GM18508 (cell line): ENCODE measurements at regions not wholly inside any gene's neighbourhood (a gene's known extent, or its start where the extent isn't known, plus 50 kb on each side); places are given as distances from the start of the nearest gene placed in this dataset.

ENCODE experiments used
- ATAC-seq: cut with Tn5 transposase; IDR thresholded peaks from one replicate; pipeline ENCODE4 v1.9.1; 2021; ENCODE audit warnings: moderate number of reproducible peaks; ENCODE audit not compliant: insufficient read depth, unreplicated experiment

DNA sequence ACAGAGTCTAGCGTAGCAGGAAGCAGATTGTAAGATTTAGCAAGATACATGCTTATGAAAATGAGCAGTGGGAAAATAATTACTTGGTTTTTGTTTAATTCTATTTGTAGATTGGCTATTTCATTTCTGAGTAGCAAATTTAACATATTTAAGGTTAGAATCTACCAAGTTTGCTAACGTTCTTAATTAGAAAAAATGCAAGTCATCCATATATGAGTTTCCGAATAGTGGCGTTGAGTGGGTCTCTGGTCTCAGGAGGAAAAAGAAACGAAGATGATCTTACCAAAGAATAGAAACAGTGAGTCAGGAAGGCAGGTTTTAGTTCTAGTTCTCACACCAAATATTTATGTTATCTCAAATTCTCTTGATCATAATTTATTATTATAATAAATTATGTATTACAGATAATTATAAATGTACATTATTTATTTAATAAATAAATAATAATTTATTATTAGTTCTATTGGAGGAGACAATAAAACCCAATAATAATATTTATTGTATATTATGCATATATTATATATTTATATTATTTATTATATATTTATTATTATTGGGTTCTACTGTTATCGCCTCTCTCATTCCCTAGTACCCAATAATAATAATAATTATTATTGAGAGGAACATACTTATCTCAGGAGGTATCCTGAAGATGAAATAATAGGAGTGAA, 194.3 kb upstream of the PITRM1 start:
- no peak for ATAC-seq

DNA sequence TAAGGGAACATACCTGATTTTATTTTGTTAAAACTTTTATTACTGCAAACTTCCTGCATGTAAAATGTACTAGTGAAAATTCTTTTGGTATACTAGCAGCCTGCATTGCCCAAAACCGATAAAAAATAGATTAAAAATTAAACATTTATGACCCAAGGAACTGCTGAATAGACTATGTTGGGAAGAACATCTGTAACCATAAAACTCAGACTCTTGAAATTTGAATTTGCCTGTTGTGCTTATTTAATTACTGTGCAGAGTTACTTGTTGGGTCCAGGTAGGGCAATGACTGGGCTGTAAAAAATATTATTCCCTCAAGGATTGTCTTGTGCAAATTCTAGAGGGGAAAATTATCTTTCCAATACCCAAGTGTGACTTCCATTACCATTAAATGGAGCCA, 193.5 kb upstream of the PITRM1 start:
- no peak for ATAC-seq

DNA sequence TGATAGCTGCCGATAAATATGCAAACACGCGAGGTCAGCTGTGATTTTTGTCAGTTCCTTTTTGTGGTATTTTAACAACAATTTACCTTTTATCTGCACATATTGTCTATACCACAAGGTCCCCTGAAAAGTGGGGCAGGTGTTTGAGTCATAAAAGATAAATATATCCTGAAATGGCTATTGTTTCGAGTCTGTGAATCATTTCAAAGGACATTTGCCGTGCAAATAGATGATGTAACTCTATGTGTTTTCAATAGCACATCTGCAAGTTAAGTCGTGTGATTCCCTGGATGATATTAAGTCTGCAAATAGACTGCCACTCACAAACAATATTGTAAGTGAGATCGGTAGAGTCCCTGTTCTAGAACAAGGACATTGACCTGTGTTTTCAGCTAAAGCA, 193.0 kb upstream of the PITRM1 start:
- no peak for ATAC-seq

- ATAC-seq = no peak
Observed at GRCh38 chr10:3364768-3365480, 192.3 kb upstream of the PITRM1 start.

DNA sequence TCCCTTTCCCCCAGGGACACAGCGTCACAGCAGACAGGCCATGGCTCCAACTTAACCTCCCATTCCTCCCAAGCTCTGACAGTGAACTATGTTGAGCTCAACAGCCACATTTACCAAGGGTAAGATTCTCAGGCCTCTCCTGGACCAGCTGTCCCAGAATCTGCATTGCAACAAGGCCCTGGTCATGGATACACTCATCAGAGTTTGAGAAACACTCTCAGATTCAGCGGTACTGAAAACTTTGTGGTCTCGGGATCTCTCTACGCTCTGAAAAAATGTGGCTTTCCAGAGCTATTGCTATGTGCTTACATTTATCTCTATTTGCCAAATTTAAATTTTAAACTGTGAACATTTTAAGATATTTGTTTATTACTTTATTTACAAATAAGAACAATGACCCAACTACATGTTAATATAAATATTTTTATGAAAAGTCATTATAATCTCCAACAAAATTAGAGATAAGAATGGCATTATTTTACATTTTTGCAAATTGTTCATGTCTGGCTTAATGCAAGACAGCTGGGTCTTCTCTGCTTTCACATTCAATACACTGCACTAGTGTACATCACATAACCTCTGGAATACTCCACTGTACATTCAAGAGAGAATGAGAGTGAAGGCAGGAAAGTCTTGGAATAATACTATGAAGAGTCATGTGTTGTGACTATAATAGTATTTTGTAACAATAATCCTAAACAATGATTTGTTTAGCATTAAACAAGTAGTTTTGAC, 190.9 kb upstream of the PITRM1 start:
- no peak for ATAC-seq

DNA sequence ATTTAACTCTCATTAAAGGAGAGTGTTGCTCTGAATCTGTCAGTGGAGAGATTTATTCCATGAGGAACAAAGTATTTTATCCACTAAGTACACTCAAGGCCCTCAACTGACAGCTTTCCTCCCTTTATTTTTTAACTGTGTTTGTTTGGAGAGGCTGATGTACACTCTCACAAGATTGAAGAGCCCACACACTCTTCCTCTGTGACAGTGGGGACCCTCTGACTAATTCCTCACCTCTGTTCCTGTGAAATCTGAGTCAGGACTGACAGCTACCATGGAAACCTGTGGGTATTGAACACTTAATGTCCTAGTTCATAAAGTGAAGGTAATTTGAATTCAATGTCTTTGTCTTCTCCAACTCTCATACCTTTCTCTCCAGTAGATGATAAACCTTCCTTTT, 189.8 kb upstream of the PITRM1 start:
- no peak for ATAC-seq

GRCh38 chr10:3361640-3362039, 189.1 kb upstream of the PITRM1 start:
- ATAC-seq = no peak

- ATAC-seq = no peak
Observed at GRCh38 chr10:3357737-3358136, 185.2 kb upstream of the PITRM1 start.

DNA sequence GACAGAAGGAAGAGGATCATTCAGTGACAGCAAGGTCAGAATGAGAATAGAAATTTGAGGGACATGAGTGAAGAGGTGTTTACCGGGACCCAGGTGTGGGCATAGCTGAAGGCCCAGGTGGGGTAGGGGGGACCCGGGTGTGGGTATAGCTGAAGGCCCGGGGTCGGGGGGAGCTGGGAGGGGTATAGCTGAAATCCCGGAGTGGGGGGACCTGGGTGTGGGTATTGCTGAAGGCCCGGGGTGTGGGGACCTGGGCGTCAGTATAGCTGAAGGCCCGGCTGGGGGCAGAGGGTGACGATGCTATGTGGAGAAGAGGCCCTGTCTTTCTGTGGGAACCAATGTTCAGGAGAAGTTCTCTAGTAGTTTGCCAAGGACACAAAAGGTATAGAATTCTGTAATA, 183.0 kb upstream of the PITRM1 start:
- no peak for ATAC-seq

DNA sequence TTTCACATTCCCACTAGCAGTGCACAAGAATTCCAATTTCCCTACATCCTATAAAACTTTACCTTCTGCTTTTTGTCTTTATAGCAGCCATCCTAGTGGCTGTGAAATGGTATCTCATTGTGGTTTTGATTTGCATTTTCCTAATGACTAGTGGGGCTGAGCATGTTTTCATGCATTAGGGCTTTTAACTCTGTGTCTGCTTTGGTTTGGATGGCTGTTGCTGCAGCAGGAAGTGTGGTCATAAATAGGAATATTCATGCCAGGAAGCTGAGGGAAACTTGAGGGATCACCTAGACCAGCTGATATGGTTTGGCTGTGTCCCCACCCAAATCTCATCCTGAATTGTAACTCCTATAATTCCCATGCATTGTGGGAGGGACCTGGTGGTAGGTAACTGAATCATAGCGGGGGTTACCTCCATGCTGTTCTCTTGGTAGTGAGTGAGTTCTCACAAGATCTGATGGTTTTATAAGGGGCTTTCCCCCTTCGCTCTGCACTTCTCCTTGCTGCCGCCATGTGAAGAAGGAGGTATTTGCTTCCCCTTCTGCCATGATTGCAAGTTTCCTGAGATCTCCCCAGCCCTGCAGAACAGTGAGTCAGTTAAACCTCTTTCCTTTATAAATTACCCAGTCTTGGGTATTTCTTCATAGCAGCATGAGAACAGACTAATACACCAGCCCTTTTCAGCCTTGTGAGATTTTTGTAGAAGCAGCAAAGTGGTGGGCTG, 181.8 kb upstream of the PITRM1 start:
- no peak for ATAC-seq

- ATAC-seq = no peak
Observed at GRCh38 chr10:3353235-3353634, 180.7 kb upstream of the PITRM1 start.

DNA sequence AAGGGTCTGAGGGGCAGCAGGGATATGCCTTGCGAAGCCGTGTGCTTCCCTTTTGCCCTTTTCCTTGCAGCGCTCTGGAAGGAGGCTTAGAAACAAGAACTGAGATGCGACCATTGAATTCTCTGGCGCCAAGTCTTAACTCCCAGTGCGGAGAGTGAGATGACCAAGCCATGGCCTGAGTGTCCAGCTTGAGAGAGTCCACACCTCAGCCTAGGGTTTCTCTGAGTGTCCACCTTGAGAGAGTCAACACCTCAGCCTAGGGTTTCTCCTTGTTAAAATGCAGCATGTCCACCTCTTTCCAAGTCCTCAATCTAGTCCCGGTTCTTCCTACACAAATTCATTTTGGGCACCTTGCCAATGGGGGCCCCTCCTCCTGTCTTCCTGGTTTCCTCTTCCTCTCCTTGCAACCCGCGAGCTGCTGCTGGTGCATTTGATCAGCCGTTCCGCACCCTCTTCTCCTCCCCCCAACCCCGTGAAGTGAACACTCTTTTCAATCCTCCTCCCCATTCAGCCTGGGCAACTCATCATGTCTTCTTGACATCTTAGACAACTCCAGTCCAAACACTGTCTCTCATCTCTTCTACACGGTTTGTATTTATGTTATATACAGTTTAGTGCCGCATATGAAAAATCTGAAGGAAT, 178.2 kb upstream of the PITRM1 start:
- no peak for ATAC-seq

DNA sequence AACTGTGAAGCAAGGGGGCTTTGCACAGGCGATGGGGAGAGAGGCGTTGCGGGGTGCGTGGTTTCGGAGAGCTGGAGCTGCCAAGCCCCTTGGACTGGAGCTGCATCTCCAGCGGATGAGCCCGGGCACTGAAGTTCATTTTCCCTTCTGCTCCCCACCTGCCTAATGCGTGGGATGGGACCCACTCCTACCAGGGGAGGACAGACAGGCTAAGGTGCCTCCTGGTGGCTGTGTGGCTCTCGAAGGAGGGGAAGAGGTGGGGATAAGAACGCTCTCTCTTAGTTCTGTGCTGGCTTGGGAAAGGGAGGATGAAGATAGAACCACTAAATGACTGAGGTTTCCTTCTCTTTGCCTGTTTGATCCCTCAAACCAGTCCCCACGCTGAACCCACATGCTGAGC, 177.6 kb upstream of the PITRM1 start:
- ATAC-seq = no peak

- ATAC-seq = no peak
Observed at GRCh38 chr10:3348564-3348963, 176.0 kb upstream of the PITRM1 start.

- ATAC-seq = no peak
Observed at GRCh38 chr10:3347413-3348182, 175.0 kb upstream of the PITRM1 start.

DNA sequence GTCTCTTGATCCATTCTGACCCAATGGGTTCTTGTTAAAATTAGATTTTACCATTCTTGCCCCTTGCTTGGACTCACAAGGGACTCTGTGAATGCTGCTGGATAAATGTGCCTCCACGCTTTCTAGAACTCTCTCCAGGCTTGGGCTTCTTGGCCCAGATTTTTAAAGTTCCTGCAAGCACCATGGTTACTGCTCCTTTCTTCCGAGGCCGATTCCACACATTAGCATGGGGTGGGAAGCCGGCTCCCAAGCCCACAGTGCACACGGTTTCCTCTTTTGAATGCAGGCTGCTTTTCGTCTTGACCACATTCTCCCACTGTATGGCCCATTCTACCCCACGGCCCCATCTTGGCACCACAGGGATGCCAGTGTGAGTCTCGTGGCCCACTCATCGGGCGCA, 174.3 kb upstream of the PITRM1 start:
- ATAC-seq = no peak

DNA sequence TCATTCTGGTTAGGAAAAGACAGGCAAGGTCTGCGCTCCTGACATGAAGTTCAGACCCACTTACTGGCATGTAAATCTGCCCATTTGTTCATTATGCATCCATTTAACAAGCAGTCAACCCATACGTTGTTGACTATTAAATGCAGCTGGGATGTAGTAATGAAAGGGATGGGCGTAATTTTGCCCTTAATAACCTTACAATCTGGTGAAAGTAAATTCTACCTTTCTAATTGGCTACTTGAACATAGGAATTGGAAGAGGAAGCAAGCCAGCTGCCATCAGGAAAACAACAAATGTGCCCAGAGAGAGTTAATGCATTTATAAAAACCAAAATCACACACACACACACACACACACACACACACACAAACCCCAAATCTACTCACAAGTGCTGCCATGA, 170.2 kb upstream of the PITRM1 start:
- no peak for ATAC-seq

DNA sequence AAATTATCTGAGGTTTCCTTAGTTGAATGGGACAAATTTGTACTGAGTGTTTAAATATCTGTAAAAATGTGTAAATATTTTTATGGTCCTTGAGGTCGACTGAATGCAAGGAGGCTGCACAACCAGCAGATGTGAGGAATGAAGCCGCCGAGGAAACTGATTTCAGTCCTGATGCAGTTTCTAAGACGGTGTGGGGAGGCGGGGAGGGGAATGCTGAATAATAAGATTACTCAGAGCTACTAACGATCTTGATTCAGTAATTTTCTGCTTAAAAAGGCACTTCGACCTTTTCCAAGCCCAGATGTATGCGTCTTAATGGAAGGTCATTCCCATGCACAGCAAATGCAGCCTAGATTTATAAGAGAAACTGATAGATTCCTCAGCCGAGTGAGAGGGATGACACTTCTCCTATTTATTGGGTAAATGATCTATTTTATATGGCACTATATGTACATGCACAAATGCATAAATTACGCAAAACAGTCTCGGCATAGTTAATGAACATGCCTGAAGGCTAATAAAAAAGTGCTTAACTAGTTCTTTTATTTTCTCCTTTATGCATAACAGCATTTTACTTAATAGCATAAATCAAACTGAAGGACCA, 167.6 kb upstream of the PITRM1 start:
- ATAC-seq = no peak

GRCh38 chr10:3339531-3339950, 167.0 kb upstream of the PITRM1 start:
- no peak for ATAC-seq
